GM23338 (cell line): ENCODE measurements at regions not wholly inside any gene's neighbourhood (a gene's known extent, or its start where the extent isn't known, plus 50 kb on each side); places are given as distances from the start of the nearest gene placed in this dataset.

Experiments
- CREB1 ChIP-seq: fragments of 250-450 bp; sonication (Bioruptor Pico); IDR thresholded peaks from 2 replicates; pipeline ENCODE4 v1.5.0; 2020; ENCODE audit warnings: low read depth, mild to moderate bottlenecking, moderate library complexity
- EZH2 ChIP-seq: fragments of 200-600 bp; sonication (generic); IDR thresholded peaks from one replicate; pipeline ENCODE4 v1.8.0; 2017; ENCODE audit warnings: antibody characterized with exemption, mild to moderate bottlenecking, low read depth; ENCODE audit not compliant: unreplicated experiment
- EZH2phosphoT487 ChIP-seq: fragments of 200-600 bp; sonication (generic); IDR thresholded peaks from one replicate; pipeline ENCODE4 v1.8.1; 2018; ENCODE audit warnings: antibody characterized with exemption; ENCODE audit not compliant: unreplicated experiment
- JUNB ChIP-seq: IDR thresholded peaks from one replicate; pipeline ENCODE4 v1.6.1; 2016; ENCODE audit warnings: antibody characterized with exemption; ENCODE audit not compliant: unreplicated experiment
- NANOG ChIP-seq: IDR thresholded peaks from 2 replicates; pipeline ENCODE4 v1.6.1; 2016; ENCODE audit warnings: antibody characterized with exemption, borderline replicate concordance
- POLR2AphosphoS5 ChIP-seq: IDR thresholded peaks from 2 replicates; pipeline ENCODE4 v1.6.1; 2016; ENCODE audit warnings: antibody characterized with exemption, low read depth
- STAT1 ChIP-seq: IDR thresholded peaks from one replicate; pipeline ENCODE4 v1.6.1; 2016; ENCODE audit warnings: antibody characterized with exemption; ENCODE audit not compliant: unreplicated experiment
- ZNF114 ChIP-seq: fragments of 250-450 bp; sonication (Bioruptor Pico); IDR thresholded peaks from 2 replicates; pipeline ENCODE4 v1.5.0; 2020; ENCODE audit warnings: mild to moderate bottlenecking, moderate library complexity
- ZNF331 ChIP-seq: fragments of 250-450 bp; sonication (Bioruptor Pico); IDR thresholded peaks from 2 replicates; pipeline ENCODE4 v1.5.0; 2020; ENCODE audit warnings: low read depth, mild to moderate bottlenecking, moderate library complexity
- TF ChIP-seq, protein P1 (sequence below), 2 experiments: fragments of 200-600 bp in 1 of 2; sonication (generic) in 1 of 2; conservative IDR thresholded peaks; 2 replicates each; pipeline versions ENCODE4 v1.5.1 to v1.6.1; 2016 to 2017; ENCODE audit warnings: antibody characterized with exemption in 2 of 2, low read depth in 2 of 2, mild to moderate bottlenecking in 2 of 2, moderate library complexity in 1 of 2
- TF ChIP-seq, protein P2 (sequence below): IDR thresholded peaks from one replicate; pipeline ENCODE4 v1.6.1; 2018; ENCODE audit warnings: antibody characterized with exemption; ENCODE audit not compliant: unreplicated experiment
- TF ChIP-seq, protein P3 (sequence below): IDR thresholded peaks from 2 replicates; pipeline ENCODE4 v1.6.1; 2016; ENCODE audit warnings: antibody characterized with exemption
- TF ChIP-seq, protein P4 (sequence below): fragments of 250-450 bp; sonication (Bioruptor Pico); IDR thresholded peaks from 2 replicates; pipeline ENCODE4 v1.5.0; 2020; ENCODE audit warnings: mild to moderate bottlenecking, moderate library complexity

DNA sequence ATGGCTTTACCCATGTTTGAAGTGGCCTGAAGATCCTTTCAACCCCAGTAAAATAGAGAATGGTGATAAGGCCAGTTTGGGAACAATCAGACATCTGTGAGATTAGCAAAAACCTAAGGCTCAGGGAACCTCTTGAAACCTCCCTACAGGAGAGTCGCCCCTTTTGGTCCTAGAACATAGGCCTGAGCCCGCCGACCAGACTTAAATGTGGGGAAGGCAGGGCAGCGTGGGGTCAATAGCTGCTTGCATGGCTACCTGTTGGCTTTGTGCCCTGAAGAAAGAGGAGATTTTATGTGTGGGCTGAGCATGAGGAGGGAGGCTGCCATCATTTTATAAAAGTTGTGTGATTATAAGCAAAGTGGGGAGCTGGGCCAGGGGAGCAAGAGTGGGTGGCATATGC, 97.6 kb upstream of the TBX20 start:
- TF ChIP-seq, protein P1, sequence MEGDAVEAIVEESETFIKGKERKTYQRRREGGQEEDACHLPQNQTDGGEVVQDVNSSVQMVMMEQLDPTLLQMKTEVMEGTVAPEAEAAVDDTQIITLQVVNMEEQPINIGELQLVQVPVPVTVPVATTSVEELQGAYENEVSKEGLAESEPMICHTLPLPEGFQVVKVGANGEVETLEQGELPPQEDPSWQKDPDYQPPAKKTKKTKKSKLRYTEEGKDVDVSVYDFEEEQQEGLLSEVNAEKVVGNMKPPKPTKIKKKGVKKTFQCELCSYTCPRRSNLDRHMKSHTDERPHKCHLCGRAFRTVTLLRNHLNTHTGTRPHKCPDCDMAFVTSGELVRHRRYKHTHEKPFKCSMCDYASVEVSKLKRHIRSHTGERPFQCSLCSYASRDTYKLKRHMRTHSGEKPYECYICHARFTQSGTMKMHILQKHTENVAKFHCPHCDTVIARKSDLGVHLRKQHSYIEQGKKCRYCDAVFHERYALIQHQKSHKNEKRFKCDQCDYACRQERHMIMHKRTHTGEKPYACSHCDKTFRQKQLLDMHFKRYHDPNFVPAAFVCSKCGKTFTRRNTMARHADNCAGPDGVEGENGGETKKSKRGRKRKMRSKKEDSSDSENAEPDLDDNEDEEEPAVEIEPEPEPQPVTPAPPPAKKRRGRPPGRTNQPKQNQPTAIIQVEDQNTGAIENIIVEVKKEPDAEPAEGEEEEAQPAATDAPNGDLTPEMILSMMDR (conservative IDR thresholded peaks at IDR 0.05; ENCODE audit: low read depth in 2 of 2), result no peak
- TF ChIP-seq POLR2AphosphoS5 (no peak), NANOG (no peak), EZH2 (no peak), JUNB (no peak), EZH2phosphoT487 (no peak), CREB1 (CRISPR knock-in tag) (no peak), STAT1 (no peak), ZNF331 (CRISPR knock-in tag) (no peak), ZNF114 (CRISPR knock-in tag) (no peak)
- TF ChIP-seq, protein P2, sequence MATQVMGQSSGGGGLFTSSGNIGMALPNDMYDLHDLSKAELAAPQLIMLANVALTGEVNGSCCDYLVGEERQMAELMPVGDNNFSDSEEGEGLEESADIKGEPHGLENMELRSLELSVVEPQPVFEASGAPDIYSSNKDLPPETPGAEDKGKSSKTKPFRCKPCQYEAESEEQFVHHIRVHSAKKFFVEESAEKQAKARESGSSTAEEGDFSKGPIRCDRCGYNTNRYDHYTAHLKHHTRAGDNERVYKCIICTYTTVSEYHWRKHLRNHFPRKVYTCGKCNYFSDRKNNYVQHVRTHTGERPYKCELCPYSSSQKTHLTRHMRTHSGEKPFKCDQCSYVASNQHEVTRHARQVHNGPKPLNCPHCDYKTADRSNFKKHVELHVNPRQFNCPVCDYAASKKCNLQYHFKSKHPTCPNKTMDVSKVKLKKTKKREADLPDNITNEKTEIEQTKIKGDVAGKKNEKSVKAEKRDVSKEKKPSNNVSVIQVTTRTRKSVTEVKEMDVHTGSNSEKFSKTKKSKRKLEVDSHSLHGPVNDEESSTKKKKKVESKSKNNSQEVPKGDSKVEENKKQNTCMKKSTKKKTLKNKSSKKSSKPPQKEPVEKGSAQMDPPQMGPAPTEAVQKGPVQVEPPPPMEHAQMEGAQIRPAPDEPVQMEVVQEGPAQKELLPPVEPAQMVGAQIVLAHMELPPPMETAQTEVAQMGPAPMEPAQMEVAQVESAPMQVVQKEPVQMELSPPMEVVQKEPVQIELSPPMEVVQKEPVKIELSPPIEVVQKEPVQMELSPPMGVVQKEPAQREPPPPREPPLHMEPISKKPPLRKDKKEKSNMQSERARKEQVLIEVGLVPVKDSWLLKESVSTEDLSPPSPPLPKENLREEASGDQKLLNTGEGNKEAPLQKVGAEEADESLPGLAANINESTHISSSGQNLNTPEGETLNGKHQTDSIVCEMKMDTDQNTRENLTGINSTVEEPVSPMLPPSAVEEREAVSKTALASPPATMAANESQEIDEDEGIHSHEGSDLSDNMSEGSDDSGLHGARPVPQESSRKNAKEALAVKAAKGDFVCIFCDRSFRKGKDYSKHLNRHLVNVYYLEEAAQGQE, result no peak
- TF ChIP-seq, protein P3, sequence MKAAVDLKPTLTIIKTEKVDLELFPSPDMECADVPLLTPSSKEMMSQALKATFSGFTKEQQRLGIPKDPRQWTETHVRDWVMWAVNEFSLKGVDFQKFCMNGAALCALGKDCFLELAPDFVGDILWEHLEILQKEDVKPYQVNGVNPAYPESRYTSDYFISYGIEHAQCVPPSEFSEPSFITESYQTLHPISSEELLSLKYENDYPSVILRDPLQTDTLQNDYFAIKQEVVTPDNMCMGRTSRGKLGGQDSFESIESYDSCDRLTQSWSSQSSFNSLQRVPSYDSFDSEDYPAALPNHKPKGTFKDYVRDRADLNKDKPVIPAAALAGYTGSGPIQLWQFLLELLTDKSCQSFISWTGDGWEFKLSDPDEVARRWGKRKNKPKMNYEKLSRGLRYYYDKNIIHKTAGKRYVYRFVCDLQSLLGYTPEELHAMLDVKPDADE, result no peak
- TF ChIP-seq, protein P4, sequence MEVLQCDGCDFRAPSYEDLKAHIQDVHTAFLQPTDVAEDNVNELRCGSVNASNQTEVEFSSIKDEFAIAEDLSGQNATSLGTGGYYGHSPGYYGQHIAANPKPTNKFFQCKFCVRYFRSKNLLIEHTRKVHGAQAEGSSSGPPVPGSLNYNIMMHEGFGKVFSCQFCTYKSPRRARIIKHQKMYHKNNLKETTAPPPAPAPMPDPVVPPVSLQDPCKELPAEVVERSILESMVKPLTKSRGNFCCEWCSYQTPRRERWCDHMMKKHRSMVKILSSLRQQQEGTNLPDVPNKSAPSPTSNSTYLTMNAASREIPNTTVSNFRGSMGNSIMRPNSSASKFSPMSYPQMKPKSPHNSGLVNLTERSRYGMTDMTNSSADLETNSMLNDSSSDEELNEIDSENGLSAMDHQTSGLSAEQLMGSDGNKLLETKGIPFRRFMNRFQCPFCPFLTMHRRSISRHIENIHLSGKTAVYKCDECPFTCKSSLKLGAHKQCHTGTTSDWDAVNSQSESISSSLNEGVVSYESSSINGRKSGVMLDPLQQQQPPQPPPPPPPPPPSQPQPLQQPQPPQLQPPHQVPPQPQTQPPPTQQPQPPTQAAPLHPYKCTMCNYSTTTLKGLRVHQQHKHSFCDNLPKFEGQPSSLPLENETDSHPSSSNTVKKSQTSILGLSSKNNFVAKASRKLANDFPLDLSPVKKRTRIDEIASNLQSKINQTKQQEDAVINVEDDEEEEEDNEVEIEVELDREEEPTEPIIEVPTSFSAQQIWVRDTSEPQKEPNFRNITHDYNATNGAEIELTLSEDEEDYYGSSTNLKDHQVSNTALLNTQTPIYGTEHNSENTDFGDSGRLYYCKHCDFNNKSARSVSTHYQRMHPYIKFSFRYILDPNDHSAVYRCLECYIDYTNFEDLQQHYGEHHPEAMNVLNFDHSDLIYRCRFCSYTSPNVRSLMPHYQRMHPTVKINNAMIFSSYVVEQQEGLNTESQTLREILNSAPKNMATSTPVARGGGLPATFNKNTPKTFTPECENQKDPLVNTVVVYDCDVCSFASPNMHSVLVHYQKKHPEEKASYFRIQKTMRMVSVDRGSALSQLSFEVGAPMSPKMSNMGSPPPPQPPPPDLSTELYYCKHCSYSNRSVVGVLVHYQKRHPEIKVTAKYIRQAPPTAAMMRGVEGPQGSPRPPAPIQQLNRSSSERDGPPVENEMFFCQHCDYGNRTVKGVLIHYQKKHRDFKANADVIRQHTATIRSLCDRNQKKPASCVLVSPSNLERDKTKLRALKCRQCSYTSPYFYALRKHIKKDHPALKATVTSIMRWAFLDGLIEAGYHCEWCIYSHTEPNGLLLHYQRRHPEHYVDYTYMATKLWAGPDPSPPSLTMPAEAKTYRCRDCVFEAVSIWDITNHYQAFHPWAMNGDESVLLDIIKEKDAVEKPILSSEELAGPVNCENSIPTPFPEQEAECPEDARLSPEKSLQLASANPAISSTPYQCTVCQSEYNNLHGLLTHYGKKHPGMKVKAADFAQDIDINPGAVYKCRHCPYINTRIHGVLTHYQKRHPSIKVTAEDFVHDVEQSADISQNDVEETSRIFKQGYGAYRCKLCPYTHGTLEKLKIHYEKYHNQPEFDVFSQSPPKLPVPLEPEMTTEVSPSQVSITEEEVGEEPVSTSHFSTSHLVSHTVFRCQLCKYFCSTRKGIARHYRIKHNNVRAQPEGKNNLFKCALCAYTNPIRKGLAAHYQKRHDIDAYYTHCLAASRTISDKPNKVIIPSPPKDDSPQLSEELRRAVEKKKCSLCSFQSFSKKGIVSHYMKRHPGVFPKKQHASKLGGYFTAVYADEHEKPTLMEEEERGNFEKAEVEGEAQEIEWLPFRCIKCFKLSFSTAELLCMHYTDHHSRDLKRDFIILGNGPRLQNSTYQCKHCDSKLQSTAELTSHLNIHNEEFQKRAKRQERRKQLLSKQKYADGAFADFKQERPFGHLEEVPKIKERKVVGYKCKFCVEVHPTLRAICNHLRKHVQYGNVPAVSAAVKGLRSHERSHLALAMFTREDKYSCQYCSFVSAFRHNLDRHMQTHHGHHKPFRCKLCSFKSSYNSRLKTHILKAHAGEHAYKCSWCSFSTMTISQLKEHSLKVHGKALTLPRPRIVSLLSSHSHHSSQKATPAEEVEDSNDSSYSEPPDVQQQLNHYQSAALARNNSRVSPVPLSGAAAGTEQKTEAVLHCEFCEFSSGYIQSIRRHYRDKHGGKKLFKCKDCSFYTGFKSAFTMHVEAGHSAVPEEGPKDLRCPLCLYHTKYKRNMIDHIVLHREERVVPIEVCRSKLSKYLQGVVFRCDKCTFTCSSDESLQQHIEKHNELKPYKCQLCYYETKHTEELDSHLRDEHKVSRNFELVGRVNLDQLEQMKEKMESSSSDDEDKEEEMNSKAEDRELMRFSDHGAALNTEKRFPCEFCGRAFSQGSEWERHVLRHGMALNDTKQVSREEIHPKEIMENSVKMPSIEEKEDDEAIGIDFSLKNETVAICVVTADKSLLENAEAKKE (CRISPR knock-in tag), result no peak
